Gastroesophageal sphincter (tissue), 3 donors: ENCODE measurements at regions not wholly inside any gene's neighbourhood (a gene's known extent, or its start where the extent isn't known, plus 50 kb on each side); places are given as distances from the start of the nearest gene placed in this dataset.

Source experiments
- POLR2A ChIP-seq, 2 donors: fragments of 450-650 bp; IDR thresholded peaks; one replicate each; pipeline ENCODE4 v1.6.1; 2017; ENCODE audit warnings: antibody characterized with exemption in 2 of 2, mild to moderate bottlenecking in 2 of 2, moderate library complexity in 1 of 2
- POLR2AphosphoS5 ChIP-seq: sonication (generic); formaldehyde crosslinking; IDR thresholded peaks from one replicate; pipeline ENCODE4 v1.6.1; 2017; ENCODE audit warnings: antibody characterized with exemption
- TF ChIP-seq, protein P1 (sequence below), 4 experiments: fragments of 200-600 bp in 2 of 4; fragments of 450-650 bp in 2 of 4; sonication (generic) in 1 of 4; IDR thresholded peaks; one replicate each; pipeline ENCODE4 v1.5.1; 2017 to 2019; ENCODE audit warnings: antibody characterized with exemption in 4 of 4, mild to moderate bottlenecking in 2 of 4, moderate library complexity in 2 of 4

DNA sequence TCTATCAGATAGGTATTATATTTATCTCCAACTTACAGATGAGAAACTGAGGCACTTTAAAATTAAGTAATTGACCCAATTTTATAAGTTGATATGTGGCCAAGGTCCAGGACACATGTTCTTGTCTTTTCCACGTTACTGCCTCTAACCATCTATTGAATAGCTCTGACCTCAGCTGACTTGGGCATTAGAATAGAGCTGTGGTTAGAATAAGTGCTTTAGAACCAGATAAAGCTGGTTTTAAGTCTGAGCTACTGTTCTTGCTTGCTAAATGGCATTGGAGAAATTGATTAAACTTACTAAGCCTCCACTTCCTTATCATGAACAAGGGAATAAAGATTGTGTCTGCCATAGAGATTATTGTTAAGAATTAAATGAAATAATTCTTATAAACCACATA, 147.8 kb upstream of the DTNBP1 start:
- TF ChIP-seq POLR2A (IDR thresholded peaks at IDR 0.05) (no peak), POLR2AphosphoS5 (no peak)
- TF ChIP-seq, protein P1, sequence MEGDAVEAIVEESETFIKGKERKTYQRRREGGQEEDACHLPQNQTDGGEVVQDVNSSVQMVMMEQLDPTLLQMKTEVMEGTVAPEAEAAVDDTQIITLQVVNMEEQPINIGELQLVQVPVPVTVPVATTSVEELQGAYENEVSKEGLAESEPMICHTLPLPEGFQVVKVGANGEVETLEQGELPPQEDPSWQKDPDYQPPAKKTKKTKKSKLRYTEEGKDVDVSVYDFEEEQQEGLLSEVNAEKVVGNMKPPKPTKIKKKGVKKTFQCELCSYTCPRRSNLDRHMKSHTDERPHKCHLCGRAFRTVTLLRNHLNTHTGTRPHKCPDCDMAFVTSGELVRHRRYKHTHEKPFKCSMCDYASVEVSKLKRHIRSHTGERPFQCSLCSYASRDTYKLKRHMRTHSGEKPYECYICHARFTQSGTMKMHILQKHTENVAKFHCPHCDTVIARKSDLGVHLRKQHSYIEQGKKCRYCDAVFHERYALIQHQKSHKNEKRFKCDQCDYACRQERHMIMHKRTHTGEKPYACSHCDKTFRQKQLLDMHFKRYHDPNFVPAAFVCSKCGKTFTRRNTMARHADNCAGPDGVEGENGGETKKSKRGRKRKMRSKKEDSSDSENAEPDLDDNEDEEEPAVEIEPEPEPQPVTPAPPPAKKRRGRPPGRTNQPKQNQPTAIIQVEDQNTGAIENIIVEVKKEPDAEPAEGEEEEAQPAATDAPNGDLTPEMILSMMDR (IDR thresholded peaks at IDR 0.05) = no peak
